Coronary artery (tissue), 2 donors: ENCODE measurements at regions not wholly inside any gene's neighbourhood (a gene's known extent, or its start where the extent isn't known, plus 50 kb on each side); places are given as distances from the start of the nearest gene placed in this dataset.
A peak's percentile ranks its signal among the peaks of the same experiment; 100 is the strongest.

Experiments used
- DNase-seq: peaks from one replicate; pipeline ENCODE4 v3.0.0-alpha.2; 2017; ENCODE audit warnings: low spot score
- H3K27ac ChIP-seq, 2 donors: fragments of 200-600 bp; sonication (generic); one replicate each; pipeline ENCODE4 v1.5.1; 2016 to 2019
- H3K4me3 ChIP-seq: fragments of 200-600 bp; sonication (generic); 2 replicates; pipeline ENCODE4 v1.5.1; 2016; ENCODE audit warnings: mild to moderate bottlenecking, moderate library complexity
- CTCF ChIP-seq: fragments of 200-600 bp; sonication (generic); IDR thresholded peaks from one replicate; pipeline ENCODE4 v1.5.1; 2019; ENCODE audit warnings: antibody characterized with exemption

DNA sequence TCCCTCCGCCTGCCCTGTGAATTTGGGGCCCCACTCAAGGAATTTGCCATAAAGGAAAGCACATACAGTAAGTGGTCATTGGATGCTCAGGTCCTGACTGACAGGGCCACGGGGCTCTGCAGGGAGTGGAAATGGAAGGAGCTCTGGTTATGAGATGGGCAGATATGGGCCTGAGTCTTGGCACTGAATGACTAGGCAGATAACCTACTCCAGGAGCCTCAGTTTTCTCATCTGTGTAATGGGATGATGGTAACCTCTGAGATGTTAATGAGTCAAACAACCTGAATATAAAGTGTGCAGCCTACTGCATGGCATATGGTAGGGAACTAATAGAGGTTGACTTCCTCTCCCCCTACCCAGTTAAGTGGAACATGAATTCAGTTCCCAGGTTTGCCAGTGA, 56.4 kb upstream of the NAA20 start:
- Histone ChIP-seq H3K27ac (no peak overlapping the region), H3K4me3 (no peak overlapping the region)
- TF ChIP-seq CTCF: no peak
- DNase-seq: no peak

DNA sequence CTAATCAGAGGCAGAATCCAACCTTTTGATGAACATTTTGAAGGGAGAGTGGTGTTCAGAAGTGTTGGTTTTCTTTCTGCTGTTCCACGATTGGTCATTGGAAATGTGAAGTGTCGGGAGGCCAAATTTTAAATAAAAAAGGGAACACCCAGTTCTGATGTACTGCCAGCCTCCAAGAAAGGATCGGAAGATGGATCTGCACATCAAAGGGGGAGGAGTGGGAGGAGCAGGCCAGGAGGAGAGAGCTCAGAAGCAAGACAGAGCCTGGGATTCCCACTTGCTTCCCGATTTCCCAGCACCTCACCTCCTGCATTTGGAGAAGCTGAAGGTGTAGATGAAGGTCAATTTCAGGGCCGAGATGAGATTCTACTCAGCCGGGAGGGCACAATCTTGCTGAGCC, 55.9 kb upstream of the NAA20 start:
- DNase-seq: no peak
- no peak overlapping the region for H3K4me3 ChIP-seq
- no peak for TF ChIP-seq CTCF
- H3K27ac ChIP-seq: no peak overlapping the region

DNA sequence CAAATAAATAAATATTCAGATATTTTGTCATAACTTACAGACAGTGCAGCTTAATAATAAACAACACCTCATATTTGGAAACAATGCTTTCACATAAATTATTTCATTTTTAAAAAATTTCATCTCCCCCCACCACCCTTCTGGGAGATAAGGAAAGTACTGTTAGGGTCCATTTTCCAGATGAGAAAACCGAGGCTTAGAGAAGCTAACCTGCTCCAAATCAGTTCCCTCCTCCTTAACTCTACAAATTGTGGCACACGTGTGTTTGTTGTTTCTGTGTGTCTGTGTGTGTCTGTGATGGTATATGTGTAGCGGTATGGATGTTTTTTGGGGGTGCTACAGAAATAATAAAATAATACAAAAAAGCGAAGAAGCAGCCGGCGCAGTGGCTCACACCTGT, 54.2 kb upstream of the NAA20 start:
- TF ChIP-seq CTCF: no peak
- DNase-seq: no peak
- Histone ChIP-seq H3K4me3 (no peak overlapping the region), H3K27ac (no peak overlapping the region)

GRCh38 chr20:19964289-19965265, 52.6 kb upstream of the NAA20 start:
- H3K27ac ChIP-seq: peak overlapping the region; percentile 57 to 69
- no peak overlapping the region for H3K4me3 ChIP-seq
- no peak for DNase-seq
- TF ChIP-seq CTCF: no peak

DNA sequence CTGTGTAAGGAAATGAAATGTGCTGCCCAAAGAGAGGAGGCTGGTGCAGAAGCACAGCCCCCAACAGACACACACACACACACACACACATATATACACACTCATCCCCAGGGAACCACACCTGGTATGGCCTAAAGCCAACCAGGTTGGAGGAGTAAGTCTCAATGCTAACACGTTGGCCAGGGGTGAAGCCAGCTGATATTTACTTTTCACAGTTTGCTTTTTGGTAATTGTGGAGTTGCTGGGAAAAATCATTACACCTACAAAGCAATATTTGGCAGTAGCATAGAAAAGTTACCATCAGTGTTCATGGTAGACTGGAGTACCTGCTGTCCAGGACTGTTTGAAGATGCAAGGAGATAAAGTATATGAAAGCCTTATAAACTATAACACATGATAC, 50.3 kb upstream of the NAA20 start:
- no peak overlapping the region for H3K27ac ChIP-seq
- TF ChIP-seq CTCF: no peak

More for the DNA sequence above, 50.3 kb upstream of the NAA20 start:
- DNase-seq: no peak
- no peak overlapping the region for H3K4me3 ChIP-seq
